ENCODE measurements at regions not wholly inside any gene's neighbourhood (a gene's known extent, or its start where the extent isn't known, plus 50 kb on each side); places are given as distances from the start of the nearest gene placed in this dataset.
"Not testable (repeated sequence)": the region's sequence is repeated elsewhere in the genome, so short reads cannot be mapped to it uniquely, and the experiment has no call there.

GRCh38 chr9:62838024-62838718, 1648.3 kb downstream of the SPATA31A7 start:
- Histone ChIP-seq H3K27me3 (replicated peaks in 1 of 4; ENCODE audit: control insufficient read depth in 3 of 4, extremely low read depth in 1 of 4, insufficient read depth in 3 of 4, low read length in 3 of 4) (peaks cover 23 to 62% (median 41%) of the 10 kb centered on the region in 4 experiments), H3K4me2 (ENCODE audit: insufficient read depth in 1 of 2, low read depth in 2 of 2, low read length in 2 of 2) (peak overlapping the region; percentile 66 to 83), H4K8ac (ENCODE audit: extremely low read depth, insufficient read depth, low read length) (peak overlapping the region; percentile 28; the same call in 1 of the 2 replicates), H3K4me3 (ENCODE audit: extremely low read depth in 1 of 4, insufficient read depth in 2 of 4, low read depth in 3 of 4, low read length in 4 of 4) (peak overlapping the region in 3 of 4 experiments; percentile 36 to 48 (median 38); a peak in 5 of 8 replicates)
- H3K14ac ChIP-seq (ENCODE audit: insufficient read length); H3K4ac ChIP-seq (replicated peaks; ENCODE audit: insufficient read length, low read depth, low read length); POLR2A ChIA-PET (ENCODE audit: partially characterized antibody); H3K9ac ChIP-seq (replicated peaks in 1 of 4; ENCODE audit: extremely low read depth in 1 of 4, low read depth in 3 of 4, low read length in 3 of 4); CTCF ChIA-PET (ENCODE audit: partially characterized antibody); H3K9me3 ChIP-seq (ENCODE audit: insufficient read depth in 2 of 2, low read depth in 1 of 2, low read length in 1 of 2); H2BK12ac ChIP-seq (ENCODE audit: low read depth, low read length); H3K4me1 ChIP-seq (replicated peaks in 1 of 4; ENCODE audit: control insufficient read depth in 3 of 4, insufficient read depth in 4 of 4, low read length in 3 of 4); H3K23ac ChIP-seq (ENCODE audit: insufficient read length); H2BK15ac ChIP-seq (ENCODE audit: low read length); H2BK5ac ChIP-seq (ENCODE audit: low read depth, low read length); H2BK20ac ChIP-seq (ENCODE audit: low read length); FAIRE-seq; H4K5ac ChIP-seq (ENCODE audit: insufficient read length, low read depth, low read length); H4K91ac ChIP-seq (replicated peaks; ENCODE audit: insufficient read length, low read length); H3K79me1 ChIP-seq (ENCODE audit: low read depth, low read length); H3K36me3 ChIP-seq (ENCODE audit: control insufficient read depth in 2 of 4, insufficient read depth in 4 of 4, low read length in 3 of 4); H3K18ac ChIP-seq (ENCODE audit: extremely low read depth, low read length); H2AFZ ChIP-seq (ENCODE audit: low read length); H3K23me2 ChIP-seq (ENCODE audit: low read depth, low read length); H3K27ac ChIP-seq (ENCODE audit: low read depth, low read length); H3K79me2 ChIP-seq (ENCODE audit: control insufficient read depth in 1 of 2, insufficient read depth in 2 of 2, low read length in 2 of 2); H4K20me1 ChIP-seq (replicated peaks in 1 of 2; ENCODE audit: control insufficient read depth in 1 of 2, insufficient read depth in 2 of 2, low read length in 2 of 2); H2AK5ac ChIP-seq (ENCODE audit: low read depth, low read length); H2BK120ac ChIP-seq (replicated peaks; ENCODE audit: low read depth, low read length); H3K56ac ChIP-seq (replicated peaks; ENCODE audit: insufficient read length, low read depth, low read length): not testable (repeated sequence)
- DNase-seq (ENCODE audit: low read depth in 1 of 2, low spot score in 2 of 2) = peak in 1 of 2 experiments; percentile 89
- TF ChIP-seq EZH2 (IDR thresholded peaks at IDR 0.05; ENCODE audit: low read depth, low read length, severe bottlenecking) (peak; percentile 81), CHD2 (IDR thresholded peaks at IDR 0.05; ENCODE audit: low read length) (peak; percentile 41; the same call in 1 of the 2 replicates), TCF12 (IDR thresholded peaks at IDR 0.05; ENCODE audit: low read depth, low read length) (0 out of 2 replicates have a peak, but pooled peaks have one; percentile 2), NRF1 (IDR thresholded peaks at IDR 0.05; ENCODE audit: low read depth, low read length) (peak; percentile 34; the same call in 1 of the 2 replicates), SUZ12 (IDR thresholded peaks at IDR 0.05; ENCODE audit: low read length) (peak; percentile 79)
- TF ChIP-seq, protein P1, sequence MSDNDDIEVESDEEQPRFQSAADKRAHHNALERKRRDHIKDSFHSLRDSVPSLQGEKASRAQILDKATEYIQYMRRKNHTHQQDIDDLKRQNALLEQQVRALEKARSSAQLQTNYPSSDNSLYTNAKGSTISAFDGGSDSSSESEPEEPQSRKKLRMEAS (IDR thresholded peaks at IDR 0.05) = peak; percentile 70
- TF ChIP-seq, protein P2, sequence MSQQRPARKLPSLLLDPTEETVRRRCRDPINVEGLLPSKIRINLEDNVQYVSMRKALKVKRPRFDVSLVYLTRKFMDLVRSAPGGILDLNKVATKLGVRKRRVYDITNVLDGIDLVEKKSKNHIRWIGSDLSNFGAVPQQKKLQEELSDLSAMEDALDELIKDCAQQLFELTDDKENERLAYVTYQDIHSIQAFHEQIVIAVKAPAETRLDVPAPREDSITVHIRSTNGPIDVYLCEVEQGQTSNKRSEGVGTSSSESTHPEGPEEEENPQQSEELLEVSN (IDR thresholded peaks at IDR 0.05) = 0 out of 2 replicates have a peak, but pooled peaks have one; percentile 46
- WGBS, 2 experiments (ENCODE audit: extremely low coverage in 1 of 2, insufficient coverage in 1 of 2, insufficient read length in 1 of 2, insufficient replicate concordance in 2 of 2, low coverage in 1 of 2, low lambda C conversion rate in 2 of 2, missing lambda C conversion rate in 1 of 2) = 7% methylated on average over 49 of the region's 60 CpGs; no CpG with 5 or more reads in 1 of the 2 experiments
